GM12892 (cell line): ENCODE measurements at regions not wholly inside any gene's neighbourhood (a gene's known extent, or its start where the extent isn't known, plus 50 kb on each side); places are given as distances from the start of the nearest gene placed in this dataset.

Experiments used
- POLR2A ChIP-seq: IDR thresholded peaks from 2 replicates; pipeline ENCODE4 v1.6.1; 2011; ENCODE audit warnings: low read depth, low read length, control low read depth
- TAF1 ChIP-seq: IDR thresholded peaks from 2 replicates; pipeline ENCODE4 v1.6.1; 2011; ENCODE audit warnings: low read depth, mild to moderate bottlenecking, control low read depth, low read length, borderline replicate concordance

- no peak for TF ChIP-seq POLR2A
- TF ChIP-seq TAF1: no peak
Observed at GRCh38 chr2:126238251-126238650, 417.7 kb upstream of the GYPC start.
